K562 (cell line): ENCODE measurements at regions not wholly inside any gene's neighbourhood (a gene's known extent, or its start where the extent isn't known, plus 50 kb on each side); places are given as distances from the start of the nearest gene placed in this dataset.
A peak's percentile ranks its signal among the peaks of the same experiment; 100 is the strongest.

Source experiments
- ATF3 ChIP-seq, 2 experiments: fragments of 450-650 bp in 1 of 2; sonication (generic) in 1 of 2; formaldehyde crosslinking in 1 of 2; IDR thresholded peaks in 1 of 2; conservative IDR thresholded peaks in 1 of 2; 2 replicates each; pipeline versions ENCODE4 v1.6.1 to v1.8.1; 2016 to 2023; ENCODE audit warnings: mild to moderate bottlenecking in 2 of 2, moderate library complexity in 2 of 2, inconsistent platforms in 1 of 2, missing genetic modification reagents in 1 of 2
- CBFA2T2 ChIP-seq: fragments of 450-650 bp; conservative IDR thresholded peaks from 2 replicates; pipeline ENCODE4 v1.6.1; 2017; ENCODE audit warnings: mild to moderate bottlenecking
- CBFA2T3 ChIP-seq: fragments of 450-650 bp; IDR thresholded peaks from 2 replicates; pipeline ENCODE4 v1.6.1; 2017
- CBFB ChIP-seq: sonication (generic); formaldehyde crosslinking; IDR thresholded peaks from 2 replicates; pipeline ENCODE4 v1.4.0; 2020; ENCODE audit warnings: mild to moderate bottlenecking, missing genetic modification reagents
- E2F8 ChIP-seq: fragments of 450-650 bp; IDR thresholded peaks from 2 replicates; pipeline ENCODE4 v1.7.1; 2018; ENCODE audit warnings: mild to moderate bottlenecking, low read depth; ENCODE audit not compliant: partially characterized antibody
- EGR1 ChIP-seq: fragments of 450-650 bp; conservative IDR thresholded peaks from 2 replicates; pipeline ENCODE4 v1.6.1; 2017; ENCODE audit warnings: mild to moderate bottlenecking
- NFIC ChIP-seq: fragments of 450-650 bp; IDR thresholded peaks from 2 replicates; pipeline ENCODE4 v1.6.1; 2017; ENCODE audit warnings: mild to moderate bottlenecking, inconsistent platforms
- POU5F1 ChIP-seq: fragments of 150-350 bp; IDR thresholded peaks from 2 replicates; pipeline ENCODE4 v1.6.1; 2014; ENCODE audit warnings: borderline replicate concordance, low read length, low read depth, mild to moderate bottlenecking; ENCODE audit not compliant: partially characterized antibody
- SMARCA4 ChIP-seq: fragments of 450-650 bp; IDR thresholded peaks from 2 replicates; pipeline ENCODE4 v1.6.1; 2016
- TEAD4 ChIP-seq, 2 experiments: sonication (generic) in 1 of 2; formaldehyde crosslinking in 1 of 2; IDR thresholded peaks; 2 replicates each; pipeline versions ENCODE4 v1.6.1 to v1.8.0; 2012 to 2022; ENCODE audit warnings: borderline replicate concordance in 1 of 2, inconsistent platforms in 1 of 2, low read length in 1 of 2, mild to moderate bottlenecking in 1 of 2, missing genetic modification reagents in 1 of 2
- TFAP4 ChIP-seq: sonication (generic); formaldehyde crosslinking; IDR thresholded peaks from 2 replicates; pipeline ENCODE4 v1.8.0; 2022; ENCODE audit warnings: missing genetic modification reagents, mild to moderate bottlenecking, moderate library complexity, borderline replicate concordance
- U2AF2 ChIP-seq: fragments of 200-400 bp; formaldehyde crosslinking; optimal IDR thresholded peaks from 2 replicates; pipeline ENCODE3; 2017; ENCODE audit warnings: low read depth, mild to moderate bottlenecking, low read length
- ZMIZ1 ChIP-seq, 2 experiments: fragments of 150-350 bp in 1 of 2; IDR thresholded peaks; 2 replicates each; pipeline ENCODE4 v1.6.1; 2012 to 2016; ENCODE audit warnings: low read depth in 2 of 2, low read length in 2 of 2, mild to moderate bottlenecking in 1 of 2, moderate library complexity in 1 of 2
- ZNF146 ChIP-seq: IDR thresholded peaks from one replicate; pipeline ENCODE4 v1.6.1; 2018; ENCODE audit warnings: missing compliant biosample characterization; ENCODE audit not compliant: unreplicated experiment

GRCh38 chr2:38462121-38462661, 85.1 kb upstream of the ATL2 start (continued):
- TF ChIP-seq TFAP4 (CRISPR knock-in tag) (0 out of 2 replicates have a peak, but pooled peaks have one; percentile 30), U2AF2 (no peak), CBFA2T3 (0 out of 2 replicates have a peak, but pooled peaks have one; percentile 18), E2F8 (no peak), ZNF146 (CRISPR knock-in tag) (no peak), NFIC (peak; percentile 53), ZMIZ1 (IDR thresholded peaks at IDR 0.05; ENCODE audit: low read depth in 2 of 2, low read length in 2 of 2) (no peak), ATF3 (IDR thresholded peaks at IDR 0.05) (peak; percentile 65), ATF3 (CRISPR knock-in tag; conservative IDR thresholded peaks at IDR 0.05) (no peak), CBFB (CRISPR knock-in tag) (0 out of 2 replicates have a peak, but pooled peaks have one; percentile 57), SMARCA4 (peak; percentile 18; the same call in 1 of the 2 replicates), CBFA2T2 (0 out of 2 replicates have a peak, but pooled peaks have one; percentile 2), POU5F1 (no peak), TEAD4 (IDR thresholded peaks at IDR 0.05; ENCODE audit: low read length) (peak; percentile 10; the same call in 1 of the 2 replicates), TEAD4 (CRISPR knock-in tag; IDR thresholded peaks at IDR 0.05; ENCODE audit: borderline replicate concordance) (no peak), EGR1 (peak; percentile 80)
